HG03575 (cell line): ENCODE measurements at regions not wholly inside any gene's neighbourhood (a gene's known extent, or its start where the extent isn't known, plus 50 kb on each side); places are given as distances from the start of the nearest gene placed in this dataset.
"Not testable (repeated sequence)": the region's sequence is repeated elsewhere in the genome, so short reads cannot be mapped to it uniquely, and the experiment has no call there.

ENCODE experiments used
- ATAC-seq: cut with Tn5 transposase; IDR thresholded peaks from one replicate; pipeline ENCODE4 v1.9.1; 2021; ENCODE audit not compliant: unreplicated experiment, insufficient number of reproducible peaks, low FRiP score; ENCODE audit errors: extremely low read depth

- ATAC-seq: no peak
Observed at GRCh38 chr6:10084111-10084986, 330.5 kb downstream of the TFAP2A start.

DNA sequence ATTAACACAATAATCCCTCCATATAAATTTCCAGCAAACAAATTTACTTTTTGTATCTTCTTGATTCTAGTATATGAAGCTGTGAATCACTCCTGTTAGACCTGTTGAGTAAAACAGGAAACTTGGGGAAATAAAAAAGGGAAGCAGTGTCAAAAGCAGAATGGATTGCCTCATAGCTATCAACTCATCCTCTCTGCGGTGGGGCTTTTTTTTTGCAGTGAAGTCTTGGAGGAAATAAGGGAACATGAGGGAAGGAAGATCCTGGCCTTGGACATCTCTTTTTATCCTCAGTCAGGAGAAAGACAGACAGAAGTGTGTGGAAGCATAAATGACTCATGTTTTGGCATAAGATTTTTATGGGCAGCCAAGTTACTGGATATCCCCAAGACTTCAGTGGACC, 332.5 kb downstream of the TFAP2A start:
- no peak for ATAC-seq

- no peak for ATAC-seq
Observed at GRCh38 chr6:10081957-10082356, 332.9 kb downstream of the TFAP2A start.

- no peak for ATAC-seq
Observed at GRCh38 chr6:10081075-10081474, 333.8 kb downstream of the TFAP2A start.

GRCh38 chr6:10080561-10080960, 334.3 kb downstream of the TFAP2A start:
- ATAC-seq: no peak

GRCh38 chr6:10078581-10078980, 336.3 kb downstream of the TFAP2A start:
- no peak for ATAC-seq

- ATAC-seq: not testable (repeated sequence)
Observed at GRCh38 chr6:10074726-10075125, 340.1 kb downstream of the TFAP2A start.

GRCh38 chr6:10073341-10073740, 341.5 kb downstream of the TFAP2A start:
- no peak for ATAC-seq

DNA sequence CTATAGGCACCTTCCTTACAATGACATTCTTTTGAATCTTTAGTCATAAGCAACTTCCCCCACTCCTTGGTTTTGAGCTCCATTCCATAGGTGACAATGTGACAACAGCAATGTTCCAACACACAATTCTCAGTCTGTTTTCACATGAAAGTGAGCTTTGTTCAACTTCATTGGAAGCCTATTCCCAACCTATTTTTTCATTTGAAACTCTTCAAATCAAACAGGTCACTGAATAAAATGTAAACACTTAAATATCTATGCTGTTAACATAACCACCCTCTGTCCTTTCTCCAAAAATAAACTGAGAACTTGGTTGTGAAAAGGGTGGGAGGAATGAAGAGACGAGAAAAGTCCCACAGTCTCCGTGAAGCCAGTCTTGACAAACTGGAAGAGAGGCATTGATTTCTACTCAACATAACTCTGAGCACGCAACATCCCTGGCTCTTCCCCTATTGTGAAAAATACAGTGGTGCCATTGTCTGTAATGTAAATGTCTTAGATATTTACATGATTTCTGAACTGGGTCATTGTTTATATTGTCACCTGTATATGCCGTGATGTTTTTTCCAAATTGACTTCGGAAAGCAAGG, 343.1 kb downstream of the TFAP2A start:
- ATAC-seq: no peak

GRCh38 chr6:10060004-10060403, 354.9 kb downstream of the TFAP2A start:
- ATAC-seq: no peak

DNA sequence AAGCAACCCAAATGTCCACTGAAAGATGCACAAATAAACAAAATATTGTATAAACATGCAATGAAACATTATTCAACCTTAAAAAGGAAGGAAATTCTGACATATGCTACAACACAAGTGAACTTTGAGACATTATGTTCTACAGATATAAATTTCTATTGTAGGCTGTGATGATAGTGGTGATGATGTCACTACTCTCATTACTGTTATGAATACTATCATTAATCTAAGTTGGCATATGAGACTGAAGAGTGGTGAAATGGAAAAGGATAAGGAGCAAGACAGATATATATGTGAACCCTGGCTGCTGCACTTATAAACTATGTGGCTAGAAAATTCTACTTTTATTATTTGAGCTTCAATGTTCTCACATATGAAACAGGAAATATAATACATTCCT, 360.2 kb downstream of the TFAP2A start:
- no peak for ATAC-seq

DNA sequence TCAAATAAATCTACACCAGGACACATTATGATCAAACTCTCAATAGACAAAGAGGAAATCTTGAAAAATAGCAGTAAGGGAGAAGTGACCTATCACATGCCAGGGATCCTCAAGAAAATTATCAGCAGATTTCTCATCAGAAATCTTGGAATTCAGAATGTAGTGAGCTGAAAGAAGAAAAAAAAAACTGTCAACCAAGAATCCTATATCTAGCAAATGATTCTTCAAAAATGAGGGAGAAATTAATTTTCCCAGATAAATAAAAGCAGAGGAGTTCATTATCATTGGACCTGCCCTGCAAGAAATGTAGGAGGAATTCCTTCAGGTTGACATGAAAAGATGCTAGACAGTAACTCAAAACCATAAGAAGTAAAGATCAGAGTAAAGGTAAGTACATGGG, 363.6 kb downstream of the TFAP2A start:
- ATAC-seq: no peak

DNA sequence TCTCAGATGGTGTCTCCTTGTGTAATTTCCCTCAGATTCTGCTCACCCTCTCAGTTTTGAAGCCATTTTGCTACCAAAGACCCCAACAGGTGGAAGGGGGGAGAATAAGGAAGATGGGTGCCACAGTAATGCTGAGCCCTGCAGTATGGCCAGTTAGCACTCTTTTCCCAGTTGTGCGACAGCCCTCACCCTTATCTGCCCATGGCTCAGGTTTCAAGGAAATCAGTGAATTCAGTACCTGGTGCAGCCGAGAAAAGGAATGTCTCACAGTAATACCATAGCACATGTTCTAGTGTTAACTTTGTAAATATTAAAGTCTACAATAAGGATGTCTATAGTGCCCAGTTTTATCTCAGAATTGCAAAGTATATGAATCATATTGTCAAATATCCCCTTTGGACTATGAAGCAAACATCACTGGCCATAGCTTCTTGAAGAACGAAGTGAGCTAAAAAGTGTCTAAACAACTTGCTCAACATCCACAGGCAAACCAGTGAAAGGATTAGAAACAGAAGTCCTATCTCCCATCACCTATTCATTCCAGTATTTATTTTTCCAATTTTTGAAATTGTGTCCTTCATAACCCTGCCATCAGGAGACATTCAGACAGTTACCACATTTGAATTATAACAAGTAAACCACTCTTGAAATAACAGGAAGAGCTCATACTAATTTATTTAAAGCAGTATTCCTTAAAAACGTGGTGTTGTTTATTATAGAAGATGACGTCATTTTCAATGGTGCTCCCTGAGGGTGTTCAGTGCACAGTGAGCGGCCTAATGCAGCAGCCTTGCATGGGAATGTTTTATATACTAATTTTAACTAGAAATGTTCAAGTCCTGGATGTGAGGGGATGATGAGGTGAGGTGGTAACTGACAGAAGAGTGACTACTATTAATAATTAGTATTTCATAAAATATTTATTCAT, 366.2 kb downstream of the TFAP2A start:
- no peak for ATAC-seq

DNA sequence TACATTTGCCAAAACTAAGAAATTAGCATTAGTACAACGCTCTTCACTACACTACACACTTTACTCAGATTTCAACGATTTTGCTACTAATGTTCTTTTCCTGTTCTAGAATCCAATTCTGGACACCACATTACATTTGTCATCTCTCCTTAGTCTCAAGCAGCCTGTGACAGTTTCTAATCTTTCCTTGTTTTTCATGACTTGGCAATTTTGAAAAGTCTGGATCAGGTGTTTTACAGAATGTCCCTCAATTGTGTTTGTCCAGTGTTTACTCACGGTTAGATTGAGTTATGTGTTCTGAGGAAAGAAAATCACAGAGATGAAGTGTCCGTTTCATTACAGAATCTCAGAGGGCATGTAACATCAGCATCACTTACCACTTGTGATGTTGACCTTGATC, 372.6 kb downstream of the TFAP2A start:
- ATAC-seq: no peak

DNA sequence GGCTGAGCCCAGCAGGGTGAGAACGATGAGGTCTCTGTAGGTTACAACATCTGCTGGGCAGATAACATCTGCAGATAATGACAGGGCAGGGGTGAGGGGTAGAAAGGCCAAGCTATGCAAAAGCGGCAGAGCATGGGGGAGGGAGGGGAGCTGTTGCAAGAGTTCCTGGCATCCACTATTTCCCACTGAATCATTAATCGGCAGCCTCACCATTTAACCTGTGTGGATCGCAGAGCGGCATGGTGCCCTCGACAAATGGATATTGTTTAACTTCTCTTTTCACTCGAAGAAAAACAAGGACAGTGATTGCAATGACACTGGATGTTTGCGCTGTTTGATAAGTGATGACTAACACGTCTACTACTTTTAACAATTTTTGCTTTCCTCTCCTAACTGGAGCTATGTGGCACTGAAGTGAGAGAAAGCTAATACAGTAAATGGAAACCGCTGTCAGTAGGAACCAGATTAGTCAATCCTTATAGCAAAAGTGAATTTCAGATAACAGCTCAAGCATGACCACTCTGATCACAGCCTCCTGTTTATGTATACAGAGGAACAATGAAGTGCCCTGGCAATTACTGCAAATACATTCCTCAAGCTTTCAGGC, 381.5 kb downstream of the TFAP2A start:
- ATAC-seq: no peak

- ATAC-seq: no peak
Observed at GRCh38 chr6:10031617-10032016, 383.3 kb downstream of the TFAP2A start.

- no peak for ATAC-seq
Observed at GRCh38 chr6:10030942-10031537, 383.8 kb downstream of the TFAP2A start.

GRCh38 chr6:10028222-10028621, 386.7 kb downstream of the TFAP2A start:
- no peak for ATAC-seq

DNA sequence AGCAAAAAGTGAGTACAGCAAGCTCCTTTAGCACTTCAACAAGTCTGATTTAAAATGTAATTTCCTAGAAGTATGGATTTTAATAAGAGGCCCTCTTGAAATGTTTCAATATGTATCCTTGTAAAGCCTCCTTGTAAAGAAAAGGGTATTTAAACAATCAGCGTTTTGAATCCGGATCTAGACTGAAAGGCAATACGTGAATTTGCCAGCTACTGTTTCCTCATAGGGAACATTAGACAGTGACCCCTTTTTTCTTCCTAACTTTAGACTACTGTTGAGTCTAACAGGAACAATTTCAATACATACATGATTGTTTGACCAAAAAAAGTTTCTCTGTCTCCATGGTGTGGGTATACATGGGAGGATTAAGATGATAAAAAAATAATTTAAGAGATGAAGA, 395.0 kb downstream of the TFAP2A start:
- no peak for ATAC-seq
